ENCODE measurements at regions not wholly inside any gene's neighbourhood (a gene's known extent, or its start where the extent isn't known, plus 50 kb on each side); places are given as distances from the start of the nearest gene placed in this dataset.

DNA sequence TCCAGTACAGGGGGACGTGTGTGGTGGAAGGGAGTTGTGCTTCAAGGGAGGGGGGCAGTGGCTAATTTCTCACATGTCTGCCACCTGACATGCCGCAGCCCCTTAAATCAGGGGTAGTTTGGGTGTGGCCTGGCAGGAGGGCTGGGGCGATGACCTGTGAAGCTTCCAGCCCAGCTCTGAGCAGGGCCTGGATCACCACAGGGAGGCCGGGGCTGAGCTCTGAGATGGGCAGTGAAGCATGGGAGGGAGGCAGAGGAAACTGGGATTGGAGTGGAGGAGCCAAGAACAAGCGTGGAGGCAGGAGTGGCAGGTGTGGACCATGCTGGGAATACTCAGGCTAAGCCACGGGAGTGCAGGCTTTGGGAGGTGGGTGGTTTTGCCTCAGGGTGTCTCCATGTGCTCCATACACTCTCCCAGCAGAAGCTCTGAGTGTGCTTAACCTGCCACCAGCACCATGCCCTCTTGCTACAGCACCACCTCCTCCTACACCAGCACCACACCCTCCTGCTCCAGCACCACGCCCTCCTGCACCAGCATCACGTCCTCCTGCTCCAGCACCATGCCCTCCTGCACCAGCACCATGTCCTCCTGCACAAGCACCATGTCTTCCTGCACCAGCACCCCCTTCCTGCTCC, 99.3 kb upstream of the SHH start:
- Histone ChIP-seq H2AFZ (ENCODE audit: low read depth, low read length) (no peak overlapping the region), H3K27me3 (ENCODE audit: insufficient read depth, low read length) (peaks cover 21% of the 10 kb centered on the region), H3K36me3 (ENCODE audit: insufficient read depth, low read length) (no peaks in the 10 kb centered on the region), H3K4me2 (ENCODE audit: low read length) (no peak overlapping the region), H3K4me3 (ENCODE audit: insufficient read depth, low read depth, low read length) (no peak overlapping the region), H3K4me1 (ENCODE audit: insufficient read depth, low read length) (no peaks in the 10 kb centered on the region), H3K27ac (ENCODE audit: low read depth, low read length) (no peak overlapping the region), H4K20me1 (ENCODE audit: insufficient read depth, low read length) (no peaks in the 10 kb centered on the region), H3K9ac (ENCODE audit: low read length) (no peak overlapping the region), H3K79me2 (ENCODE audit: insufficient read depth, low read length) (no peaks in the 10 kb centered on the region), H3K9me3 (ENCODE audit: insufficient read depth, low read depth, low read length) (peaks cover 11% of the 10 kb centered on the region)
- no peak for DNase-seq (ENCODE audit: low read depth)
- Mint-ChIP-seq H3K9me3 (ENCODE audit: unreplicated experiment) (peaks cover 32% of the 10 kb centered on the region), H3K27me3 (ENCODE audit: low read depth, unreplicated experiment) (peaks cover 39% of the 10 kb centered on the region), H3K36me3 (ENCODE audit: low read depth, unreplicated experiment) (peaks cover 2% of the 10 kb centered on the region), H3K4me1 (ENCODE audit: low read depth, unreplicated experiment) (no peaks in the 10 kb centered on the region), H3K4me3 (ENCODE audit: unreplicated experiment) (no peak overlapping the region), H3K27ac (ENCODE audit: unreplicated experiment) (no peak overlapping the region)
- no peak for TF ChIP-seq EZH2 (IDR thresholded peaks at IDR 0.05; ENCODE audit: insufficient read depth, low read length)
- TF ChIP-seq, protein P1, sequence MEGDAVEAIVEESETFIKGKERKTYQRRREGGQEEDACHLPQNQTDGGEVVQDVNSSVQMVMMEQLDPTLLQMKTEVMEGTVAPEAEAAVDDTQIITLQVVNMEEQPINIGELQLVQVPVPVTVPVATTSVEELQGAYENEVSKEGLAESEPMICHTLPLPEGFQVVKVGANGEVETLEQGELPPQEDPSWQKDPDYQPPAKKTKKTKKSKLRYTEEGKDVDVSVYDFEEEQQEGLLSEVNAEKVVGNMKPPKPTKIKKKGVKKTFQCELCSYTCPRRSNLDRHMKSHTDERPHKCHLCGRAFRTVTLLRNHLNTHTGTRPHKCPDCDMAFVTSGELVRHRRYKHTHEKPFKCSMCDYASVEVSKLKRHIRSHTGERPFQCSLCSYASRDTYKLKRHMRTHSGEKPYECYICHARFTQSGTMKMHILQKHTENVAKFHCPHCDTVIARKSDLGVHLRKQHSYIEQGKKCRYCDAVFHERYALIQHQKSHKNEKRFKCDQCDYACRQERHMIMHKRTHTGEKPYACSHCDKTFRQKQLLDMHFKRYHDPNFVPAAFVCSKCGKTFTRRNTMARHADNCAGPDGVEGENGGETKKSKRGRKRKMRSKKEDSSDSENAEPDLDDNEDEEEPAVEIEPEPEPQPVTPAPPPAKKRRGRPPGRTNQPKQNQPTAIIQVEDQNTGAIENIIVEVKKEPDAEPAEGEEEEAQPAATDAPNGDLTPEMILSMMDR (IDR thresholded peaks at IDR 0.05; ENCODE audit: insufficient read depth, low read depth, low read length), result no peak
- FAIRE-seq, result no peak

DNA sequence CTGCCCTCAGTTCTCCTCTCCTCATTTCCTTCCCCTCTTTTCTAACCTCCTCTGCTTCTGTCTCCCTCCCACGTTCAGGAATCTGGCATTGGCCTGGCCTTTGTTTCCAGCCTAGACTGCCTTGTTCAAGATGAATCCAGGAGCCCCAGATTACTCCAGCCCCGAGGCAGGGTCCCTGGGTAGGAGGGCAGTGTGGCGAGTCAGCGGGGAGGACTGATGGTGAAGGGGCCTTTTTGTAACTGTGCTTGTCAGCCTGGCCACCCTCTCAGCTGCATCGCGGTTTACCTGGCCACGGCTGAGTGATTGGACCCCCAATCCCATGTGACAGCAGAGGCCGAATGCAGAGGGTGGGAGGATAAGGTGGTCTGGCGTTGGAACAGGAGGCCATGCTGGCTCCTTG, 96.1 kb upstream of the SHH start:
- H3K9me3 ChIP-seq (ENCODE audit: insufficient read depth, low read depth, low read length), result peaks cover 11% of the 10 kb centered on the region
- H3K4me3 ChIP-seq (ENCODE audit: insufficient read depth, low read depth, low read length), result no peak overlapping the region
- H3K27ac ChIP-seq (ENCODE audit: low read depth, low read length), result no peak overlapping the region
- no peaks in the 10 kb centered on the region for H3K4me1 ChIP-seq (ENCODE audit: insufficient read depth, low read length)
- TF ChIP-seq, protein P1 (IDR thresholded peaks at IDR 0.05; ENCODE audit: insufficient read depth, low read depth, low read length), result no peak
- no peak for TF ChIP-seq EZH2 (IDR thresholded peaks at IDR 0.05; ENCODE audit: insufficient read depth, low read length)
- no peaks in the 10 kb centered on the region for H4K20me1 ChIP-seq (ENCODE audit: insufficient read depth, low read length)
- FAIRE-seq (no peak), DNase-seq (ENCODE audit: low read depth) (no peak)
- H2AFZ ChIP-seq (ENCODE audit: low read depth, low read length), result no peak overlapping the region
- no peak overlapping the region for H3K4me3 Mint-ChIP-seq (ENCODE audit: unreplicated experiment)
- no peaks in the 10 kb centered on the region for H3K36me3 ChIP-seq (ENCODE audit: insufficient read depth, low read length)
- H3K36me3 Mint-ChIP-seq (ENCODE audit: low read depth, unreplicated experiment), result peaks cover 5% of the 10 kb centered on the region
- no peak overlapping the region for H3K9ac ChIP-seq (ENCODE audit: low read length)
- peaks cover 4% of the 10 kb centered on the region for H3K27me3 ChIP-seq (ENCODE audit: insufficient read depth, low read length)
- H3K79me2 ChIP-seq (ENCODE audit: insufficient read depth, low read length), result no peaks in the 10 kb centered on the region
- H3K4me1 Mint-ChIP-seq (ENCODE audit: low read depth, unreplicated experiment), result no peaks in the 10 kb centered on the region
- H3K4me2 ChIP-seq (ENCODE audit: low read length), result no peak overlapping the region
- no peak overlapping the region for H3K27ac Mint-ChIP-seq (ENCODE audit: unreplicated experiment)
- H3K9me3 Mint-ChIP-seq (ENCODE audit: unreplicated experiment), result peaks cover 33% of the 10 kb centered on the region
- H3K27me3 Mint-ChIP-seq (ENCODE audit: low read depth, unreplicated experiment), result peaks cover 19% of the 10 kb centered on the region

DNA sequence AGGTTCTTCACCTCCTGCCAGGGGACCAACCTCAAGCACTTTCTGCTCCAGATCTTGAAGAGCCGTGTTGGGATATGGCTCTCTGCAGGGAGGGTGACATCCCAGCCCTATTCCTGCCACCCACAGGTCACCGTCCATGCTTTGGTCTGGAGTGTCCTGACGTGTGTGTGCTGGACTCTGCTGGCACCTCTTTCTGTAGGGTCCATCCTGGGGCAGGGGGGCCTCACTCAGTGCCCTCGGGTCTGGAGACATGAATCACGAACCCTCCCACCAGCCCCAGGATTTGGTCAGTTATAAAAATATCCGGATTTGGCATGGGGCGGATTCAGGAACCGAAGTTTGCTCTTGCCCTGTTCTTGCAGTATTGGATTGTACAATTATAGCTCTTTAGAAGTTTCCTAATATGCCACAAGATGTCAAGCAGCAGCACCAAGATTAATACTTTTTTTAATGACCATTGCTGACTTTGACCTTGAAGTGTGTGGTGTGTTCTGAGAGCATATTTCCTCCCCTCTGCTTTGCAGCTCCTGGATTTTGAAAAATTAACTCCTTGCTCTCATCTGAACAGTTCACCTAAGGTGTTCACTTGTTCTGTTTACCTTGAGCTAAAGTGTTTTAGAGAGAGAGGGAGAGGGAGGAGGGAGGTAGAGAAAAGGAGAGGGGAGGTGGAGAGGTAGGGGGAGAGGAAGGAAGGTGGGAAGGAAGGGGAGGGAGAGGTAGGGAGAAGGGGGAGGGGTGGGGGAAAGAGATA, 95.4 kb upstream of the SHH start:
- FAIRE-seq, result no peak
- DNase-seq (ENCODE audit: low read depth), result no peak
- Mint-ChIP-seq H3K4me3 (ENCODE audit: unreplicated experiment) (no peak overlapping the region), H3K4me1 (ENCODE audit: low read depth, unreplicated experiment) (no peaks in the 10 kb centered on the region), H3K27me3 (ENCODE audit: low read depth, unreplicated experiment) (peaks cover 17% of the 10 kb centered on the region), H3K36me3 (ENCODE audit: low read depth, unreplicated experiment) (peaks cover 5% of the 10 kb centered on the region), H3K9me3 (ENCODE audit: unreplicated experiment) (peaks cover 35% of the 10 kb centered on the region), H3K27ac (ENCODE audit: unreplicated experiment) (no peak overlapping the region)
- no peaks in the 10 kb centered on the region for H3K79me2 ChIP-seq (ENCODE audit: insufficient read depth, low read length)
- H3K27me3 ChIP-seq (ENCODE audit: insufficient read depth, low read length), result peaks cover 4% of the 10 kb centered on the region
- H4K20me1 ChIP-seq (ENCODE audit: insufficient read depth, low read length), result no peaks in the 10 kb centered on the region
- no peak overlapping the region for H2AFZ ChIP-seq (ENCODE audit: low read depth, low read length)
- H3K4me2 ChIP-seq (ENCODE audit: low read length), result no peak overlapping the region
- no peak overlapping the region for H3K4me3 ChIP-seq (ENCODE audit: insufficient read depth, low read depth, low read length)
- peaks cover 11% of the 10 kb centered on the region for H3K9me3 ChIP-seq (ENCODE audit: insufficient read depth, low read depth, low read length)
- H3K9ac ChIP-seq (ENCODE audit: low read length), result no peak overlapping the region
- H3K4me1 ChIP-seq (ENCODE audit: insufficient read depth, low read length), result no peaks in the 10 kb centered on the region
- H3K27ac ChIP-seq (ENCODE audit: low read depth, low read length), result no peak overlapping the region
- H3K36me3 ChIP-seq (ENCODE audit: insufficient read depth, low read length), result no peaks in the 10 kb centered on the region
- TF ChIP-seq EZH2 (IDR thresholded peaks at IDR 0.05; ENCODE audit: insufficient read depth, low read length), result no peak
- TF ChIP-seq, protein P1 (IDR thresholded peaks at IDR 0.05; ENCODE audit: insufficient read depth, low read depth, low read length), result no peak
